GM12865 (cell line): ENCODE measurements at regions not wholly inside any gene's neighbourhood (a gene's known extent, or its start where the extent isn't known, plus 50 kb on each side); places are given as distances from the start of the nearest gene placed in this dataset.

Experiments
- DNase-seq: peaks from one replicate; pipeline ENCODE4 v3.0.0; 2010; ENCODE audit warnings: low read depth
- H3K4me3 ChIP-seq: 2 replicates; pipeline ENCODE4 v1.5.1; 2011; ENCODE audit warnings: mild to moderate bottlenecking, low read depth, low read length, control low read depth
- CTCF ChIP-seq: IDR thresholded peaks from 2 replicates; pipeline ENCODE4 v1.5.1; 2011; ENCODE audit warnings: low read length, control low read depth, low read depth, inconsistent platforms; ENCODE audit not compliant: insufficient read depth; ENCODE audit errors: missing control alignments

- no peak overlapping the region for H3K4me3 ChIP-seq
- DNase-seq: no peak
- TF ChIP-seq CTCF: no peak
Observed at GRCh38 chr20:54707801-54708200, 232.4 kb downstream of the DOK5 start.

GRCh38 chr20:54706581-54706980 lies 231.2 kb downstream of the DOK5 start:
- no peak for TF ChIP-seq CTCF
- H3K4me3 ChIP-seq: no peak overlapping the region
- no peak for DNase-seq

- H3K4me3 ChIP-seq: no peak overlapping the region
- no peak for TF ChIP-seq CTCF
- no peak for DNase-seq
Observed at GRCh38 chr20:54704032-54704635, 228.7 kb downstream of the DOK5 start.
